ENCODE measurements at regions not wholly inside any gene's neighbourhood (a gene's known extent, or its start where the extent isn't known, plus 50 kb on each side); places are given as distances from the start of the nearest gene placed in this dataset.
"Not testable (repeated sequence)": the region's sequence is repeated elsewhere in the genome, so short reads cannot be mapped to it uniquely, and the experiment has no call there.

DNA sequence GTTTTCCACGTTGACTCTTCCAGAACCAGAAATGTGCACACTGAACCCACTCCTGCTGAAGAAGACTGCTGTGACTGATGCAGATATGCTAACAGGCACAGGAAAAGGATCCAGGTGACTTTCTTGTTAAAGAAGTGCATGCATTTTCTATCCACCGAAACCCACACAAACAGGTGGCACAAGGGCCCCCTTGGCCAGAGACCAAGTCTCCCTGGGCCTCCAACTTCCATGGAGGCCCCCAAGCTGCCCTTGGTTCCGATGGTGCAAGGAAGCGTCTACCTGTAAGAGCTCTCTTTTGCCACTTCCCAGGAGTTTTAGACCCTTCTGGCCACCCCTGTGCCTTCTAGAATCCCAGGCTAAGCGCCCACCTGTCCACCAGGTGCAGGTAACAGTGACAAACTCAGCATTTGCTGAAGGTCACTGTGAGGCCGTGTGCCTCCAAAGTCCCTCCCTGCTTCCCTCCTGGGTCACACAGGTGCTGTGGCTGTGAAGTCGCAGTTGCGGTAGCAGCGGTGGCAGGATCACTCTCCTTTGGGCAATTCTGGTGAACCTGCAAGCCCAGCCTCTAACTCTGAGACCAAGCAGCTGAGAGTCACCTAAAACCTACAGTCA lies 134.8 kb downstream of the PXDC1 start:
- H3K9ac ChIP-seq = no peak overlapping the region
- H3K27me3 ChIP-seq (ENCODE audit: control insufficient read depth, insufficient read depth, low read length) = no peaks in the 10 kb centered on the region
- H3K27ac ChIP-seq = no peak overlapping the region
- H3K4me3 ChIP-seq (ENCODE audit: low read depth, low read length) = no peak overlapping the region
- no peak overlapping the region for H3K4me2 ChIP-seq (ENCODE audit: low read length)
- TF ChIP-seq, protein P1, sequence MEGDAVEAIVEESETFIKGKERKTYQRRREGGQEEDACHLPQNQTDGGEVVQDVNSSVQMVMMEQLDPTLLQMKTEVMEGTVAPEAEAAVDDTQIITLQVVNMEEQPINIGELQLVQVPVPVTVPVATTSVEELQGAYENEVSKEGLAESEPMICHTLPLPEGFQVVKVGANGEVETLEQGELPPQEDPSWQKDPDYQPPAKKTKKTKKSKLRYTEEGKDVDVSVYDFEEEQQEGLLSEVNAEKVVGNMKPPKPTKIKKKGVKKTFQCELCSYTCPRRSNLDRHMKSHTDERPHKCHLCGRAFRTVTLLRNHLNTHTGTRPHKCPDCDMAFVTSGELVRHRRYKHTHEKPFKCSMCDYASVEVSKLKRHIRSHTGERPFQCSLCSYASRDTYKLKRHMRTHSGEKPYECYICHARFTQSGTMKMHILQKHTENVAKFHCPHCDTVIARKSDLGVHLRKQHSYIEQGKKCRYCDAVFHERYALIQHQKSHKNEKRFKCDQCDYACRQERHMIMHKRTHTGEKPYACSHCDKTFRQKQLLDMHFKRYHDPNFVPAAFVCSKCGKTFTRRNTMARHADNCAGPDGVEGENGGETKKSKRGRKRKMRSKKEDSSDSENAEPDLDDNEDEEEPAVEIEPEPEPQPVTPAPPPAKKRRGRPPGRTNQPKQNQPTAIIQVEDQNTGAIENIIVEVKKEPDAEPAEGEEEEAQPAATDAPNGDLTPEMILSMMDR (IDR thresholded peaks at IDR 0.05) = no peak
- no peak overlapping the region for H2AFZ ChIP-seq
- no peaks in the 10 kb centered on the region for H3K9me3 ChIP-seq (ENCODE audit: control insufficient read depth, low read length)
- no peaks in the 10 kb centered on the region for H3K36me3 ChIP-seq (ENCODE audit: control insufficient read depth, insufficient read depth, low read length)
- no peaks in the 10 kb centered on the region for H3K79me2 ChIP-seq
- H3K4me1 ChIP-seq = no peaks in the 10 kb centered on the region

DNA sequence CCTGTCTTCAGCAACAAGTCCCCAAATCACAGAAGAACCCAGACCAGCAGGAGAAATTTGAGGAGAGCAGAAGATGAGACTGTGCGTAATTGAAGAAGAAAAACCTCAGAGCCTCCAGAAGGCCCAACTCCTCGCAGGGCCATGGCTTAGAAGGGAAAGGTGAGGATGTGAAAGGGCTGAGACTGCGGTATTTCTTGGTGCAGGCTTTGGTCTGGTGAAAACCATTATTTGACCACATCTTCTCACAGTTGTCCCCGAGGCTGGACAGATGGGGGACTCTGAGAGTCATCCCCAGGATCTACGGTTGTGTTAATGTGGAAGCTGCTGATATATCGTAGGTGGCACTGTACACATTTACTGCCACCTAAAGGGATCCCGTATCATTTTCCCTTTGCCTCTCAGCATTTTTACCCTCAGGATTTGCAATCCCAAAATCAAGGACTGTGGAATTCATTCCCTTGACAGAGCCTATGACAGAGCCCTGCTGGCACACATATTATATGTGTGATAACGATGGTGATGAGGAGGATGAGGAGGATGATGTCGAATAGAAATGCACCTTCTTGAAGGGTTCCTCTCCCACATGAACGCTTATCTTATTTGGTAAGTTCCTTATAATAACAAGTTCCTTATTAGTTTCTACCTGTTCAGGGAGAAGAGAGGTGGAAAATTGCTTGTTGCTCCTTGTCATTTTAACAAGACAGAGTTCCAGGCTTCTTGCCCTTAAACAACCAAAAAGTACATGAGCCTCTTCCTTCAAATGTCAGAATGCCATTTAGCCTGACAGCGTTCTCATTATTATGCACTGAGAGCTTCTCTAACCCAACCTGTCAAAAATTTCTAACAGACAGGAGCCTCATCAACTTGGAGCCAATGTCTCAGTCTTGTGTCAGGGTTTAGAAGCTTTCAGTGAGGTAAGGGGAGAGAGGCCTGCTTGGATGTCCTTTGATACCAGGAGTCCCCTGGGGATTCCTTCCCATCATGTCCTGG lies 135.8 kb downstream of the PXDC1 start:
- no peak overlapping the region for H3K4me2 ChIP-seq (ENCODE audit: low read length)
- no peaks in the 10 kb centered on the region for H3K4me1 ChIP-seq
- TF ChIP-seq, protein P1 (IDR thresholded peaks at IDR 0.05) = no peak
- no peaks in the 10 kb centered on the region for H3K79me2 ChIP-seq
- no peak overlapping the region for H2AFZ ChIP-seq
- H3K9ac ChIP-seq = no peak overlapping the region
- H3K27me3 ChIP-seq (ENCODE audit: control insufficient read depth, insufficient read depth, low read length) = no peaks in the 10 kb centered on the region
- H3K4me3 ChIP-seq (ENCODE audit: low read depth, low read length) = no peak overlapping the region
- H3K36me3 ChIP-seq (ENCODE audit: control insufficient read depth, insufficient read depth, low read length) = no peaks in the 10 kb centered on the region
- H3K27ac ChIP-seq = no peak overlapping the region
- H3K9me3 ChIP-seq (ENCODE audit: control insufficient read depth, low read length) = no peaks in the 10 kb centered on the region

DNA sequence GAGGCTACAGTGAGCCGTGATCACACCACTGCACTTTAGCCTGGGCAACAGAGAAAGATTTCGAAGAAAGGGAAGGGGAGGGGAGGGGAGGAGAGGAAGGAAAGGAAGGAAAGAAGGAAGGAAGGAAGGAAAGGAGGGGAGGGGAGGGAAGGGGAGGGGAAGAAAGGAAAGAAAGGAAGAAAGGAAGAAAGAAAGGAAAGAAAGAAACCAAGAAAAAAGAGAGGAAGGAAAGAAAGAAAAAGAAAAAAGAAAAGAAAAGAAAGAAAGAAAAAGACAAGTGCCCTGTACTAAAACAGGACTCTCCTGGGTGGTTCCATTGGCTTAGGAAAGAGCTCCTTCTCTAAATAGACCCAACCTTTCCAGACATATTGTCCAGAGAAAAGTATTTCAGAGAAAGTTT lies 136.6 kb downstream of the PXDC1 start:
- TF ChIP-seq, protein P1 (IDR thresholded peaks at IDR 0.05) = no peak
- no peaks in the 10 kb centered on the region for H3K79me2 ChIP-seq
- no peaks in the 10 kb centered on the region for H3K9me3 ChIP-seq (ENCODE audit: control insufficient read depth, low read length)
- no peaks in the 10 kb centered on the region for H3K36me3 ChIP-seq (ENCODE audit: control insufficient read depth, insufficient read depth, low read length)
- H3K27ac ChIP-seq = no peak overlapping the region
- H3K4me2 ChIP-seq (ENCODE audit: low read length) = no peak overlapping the region
- no peaks in the 10 kb centered on the region for H3K27me3 ChIP-seq (ENCODE audit: control insufficient read depth, insufficient read depth, low read length)
- no peak overlapping the region for H2AFZ ChIP-seq
- no peaks in the 10 kb centered on the region for H3K4me1 ChIP-seq
- H3K4me3 ChIP-seq (ENCODE audit: low read depth, low read length) = no peak overlapping the region
- H3K9ac ChIP-seq = no peak overlapping the region

DNA sequence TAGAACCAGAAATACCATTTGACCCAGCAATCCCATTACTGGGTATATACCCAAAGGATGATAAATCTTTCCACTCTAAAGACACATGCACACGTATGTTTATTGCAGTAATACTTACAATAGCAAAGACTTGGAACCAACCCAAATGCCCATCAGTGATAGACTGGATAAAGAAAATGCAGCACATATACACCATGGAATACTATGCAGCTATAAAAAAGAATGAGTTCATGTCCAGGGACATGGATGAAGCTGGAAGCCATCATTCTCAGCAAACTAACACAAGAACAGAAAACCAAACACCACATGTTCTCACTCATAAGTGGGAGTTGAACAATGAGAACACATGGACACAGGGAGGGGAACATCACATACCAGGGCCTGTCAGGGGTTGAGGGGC lies 137.9 kb downstream of the PXDC1 start:
- H3K9me3 ChIP-seq (ENCODE audit: control insufficient read depth, low read length); H3K36me3 ChIP-seq (ENCODE audit: control insufficient read depth, insufficient read depth, low read length); H3K79me2 ChIP-seq; H3K27ac ChIP-seq; H3K4me2 ChIP-seq (ENCODE audit: low read length); H3K4me3 ChIP-seq (ENCODE audit: low read depth, low read length); H3K4me1 ChIP-seq; H3K27me3 ChIP-seq (ENCODE audit: control insufficient read depth, insufficient read depth, low read length); H2AFZ ChIP-seq; H3K9ac ChIP-seq: not testable (repeated sequence)

DNA sequence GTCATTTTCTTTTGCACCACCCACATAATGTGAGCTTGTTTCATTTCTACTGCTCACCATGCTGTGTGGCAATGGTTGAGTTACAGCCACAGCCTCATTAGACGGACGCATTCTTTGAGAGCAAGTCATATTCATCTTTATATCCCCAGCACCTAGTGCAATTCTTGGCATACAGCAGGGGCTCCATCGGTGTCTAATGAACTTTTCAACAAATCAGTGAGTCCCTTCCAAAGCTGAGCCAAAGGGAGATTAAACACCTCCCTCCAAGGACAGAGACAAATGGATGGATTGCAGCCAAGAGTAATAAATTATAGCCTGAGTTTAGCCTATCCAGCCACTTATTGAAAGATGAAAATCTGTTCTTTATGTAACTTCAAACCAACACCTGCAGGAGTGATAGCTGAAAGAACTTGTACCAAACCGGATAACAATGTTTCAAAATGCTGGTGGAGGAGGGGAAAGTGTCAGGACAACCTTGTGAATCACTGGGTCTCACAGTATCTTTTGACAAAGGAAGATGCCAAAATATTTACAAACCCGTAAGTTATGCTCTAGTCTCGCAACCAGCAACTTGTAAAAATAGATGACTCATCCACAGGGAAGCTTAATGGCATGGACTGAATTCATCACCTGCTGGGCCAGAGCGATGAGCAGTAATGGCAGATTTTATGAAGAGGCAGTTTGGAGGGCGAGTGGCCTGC lies 139.0 kb downstream of the PXDC1 start:
- Histone ChIP-seq H3K9ac (no peak overlapping the region), H3K27ac (no peak overlapping the region), H3K79me2 (no peaks in the 10 kb centered on the region), H3K27me3 (ENCODE audit: control insufficient read depth, insufficient read depth, low read length) (no peaks in the 10 kb centered on the region), H2AFZ (no peak overlapping the region), H3K4me2 (ENCODE audit: low read length) (no peak overlapping the region), H3K4me3 (ENCODE audit: low read depth, low read length) (no peak overlapping the region), H3K36me3 (ENCODE audit: control insufficient read depth, insufficient read depth, low read length) (no peaks in the 10 kb centered on the region), H3K4me1 (no peaks in the 10 kb centered on the region), H3K9me3 (ENCODE audit: control insufficient read depth, low read length) (no peaks in the 10 kb centered on the region)
- TF ChIP-seq, protein P1 (IDR thresholded peaks at IDR 0.05) = no peak

Data from parathyroid adenoma (tissue), 2 donors.